ENCODE measurements at regions not wholly inside any gene's neighbourhood (a gene's known extent, or its start where the extent isn't known, plus 50 kb on each side); places are given as distances from the start of the nearest gene placed in this dataset.
A peak's percentile ranks its signal among the peaks of the same experiment; 100 is the strongest.

DNA sequence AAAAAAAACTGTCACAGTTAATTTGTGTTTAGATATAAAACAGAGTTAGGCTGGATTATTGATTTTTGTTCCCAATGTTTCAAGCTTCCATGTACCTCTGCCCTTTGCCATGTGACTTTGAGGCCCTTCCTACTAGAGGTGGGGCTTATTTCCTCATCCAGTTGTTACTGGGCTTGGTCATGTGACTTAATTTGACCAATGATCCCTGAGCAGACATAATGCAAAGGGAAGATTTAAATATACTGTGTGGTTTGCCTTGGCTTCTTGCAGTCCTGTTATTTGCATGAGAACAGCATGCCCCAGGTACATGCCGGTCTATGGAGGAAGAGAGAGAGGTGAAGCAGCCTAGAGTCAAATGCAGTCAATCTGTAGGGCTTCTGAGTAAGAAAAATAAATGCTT, 347.0 kb downstream of the MIAT start:
- H3K4me1 ChIP-seq = no peaks in the 10 kb centered on the region
- H3K36me3 ChIP-seq (replicated peaks) = no peaks in the 10 kb centered on the region
- no peaks in the 10 kb centered on the region for H3K9me3 ChIP-seq
- no peak for DNase-seq (ENCODE audit: low spot score in 2 of 2)
- H3K4me3 ChIP-seq = no peak overlapping the region
- peaks cover 5% of the 10 kb centered on the region; the same call in 1 of the 2 replicates for H3K27me3 ChIP-seq (ENCODE audit: low read depth)
- in situ Hi-C loops (cut with MboI; ENCODE audit: low sequenced_read_pairs) = no loop called here

DNA sequence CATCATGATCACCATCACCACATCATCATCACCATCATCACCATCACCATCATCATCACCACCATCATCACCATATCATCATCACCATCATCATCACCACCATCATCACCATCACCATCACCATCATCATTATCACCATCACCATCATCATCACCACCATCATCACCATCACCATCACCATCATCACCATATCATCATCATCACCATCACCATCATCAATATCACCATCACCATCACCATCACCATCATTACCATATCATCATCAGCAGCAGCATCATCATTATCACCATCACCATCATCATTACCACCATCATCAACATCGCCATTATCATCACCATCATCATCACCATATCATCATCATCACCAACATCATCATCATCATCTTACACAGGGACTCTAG, 351.1 kb downstream of the MIAT start:
- Histone ChIP-seq H3K9me3 (no peaks in the 10 kb centered on the region), H3K36me3 (replicated peaks) (no peaks in the 10 kb centered on the region), H3K4me3 (no peak overlapping the region), H3K27me3 (ENCODE audit: low read depth) (peaks cover 5% of the 10 kb centered on the region; the same call in 1 of the 2 replicates), H3K4me1 (no peaks in the 10 kb centered on the region)
- DNase-seq (ENCODE audit: low spot score in 2 of 2) = no peak
- in situ Hi-C loops (cut with MboI; ENCODE audit: low sequenced_read_pairs) = no loop called here

DNA sequence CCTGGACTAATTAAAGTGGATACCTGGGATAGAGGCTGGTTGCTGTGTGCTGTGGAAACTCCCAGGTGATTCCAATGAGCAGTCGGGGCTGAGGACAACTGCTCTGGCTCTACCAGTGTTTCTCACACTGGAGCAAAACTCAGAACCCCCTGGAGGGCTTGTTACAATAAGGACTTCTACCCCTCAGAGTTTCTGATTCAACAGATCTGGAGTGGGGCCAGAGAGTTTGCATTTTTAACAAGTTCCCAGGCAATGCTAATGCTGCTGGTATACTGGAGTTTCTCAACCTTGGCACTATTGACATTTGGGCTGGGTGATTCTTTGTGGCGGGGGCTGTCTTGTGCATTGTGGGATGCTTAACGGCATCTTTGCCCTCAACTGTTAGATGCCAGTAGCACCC, 353.7 kb downstream of the MIAT start:
- Histone ChIP-seq H3K4me3 (no peak overlapping the region), H3K9me3 (no peaks in the 10 kb centered on the region), H3K36me3 (replicated peaks) (no peaks in the 10 kb centered on the region), H3K4me1 (no peaks in the 10 kb centered on the region), H3K27me3 (ENCODE audit: low read depth) (peaks cover 3% of the 10 kb centered on the region; the same call in 1 of the 2 replicates)
- DNase-seq (ENCODE audit: low spot score in 2 of 2) = no peak
- in situ Hi-C loops (cut with MboI; ENCODE audit: low sequenced_read_pairs) = no loop called here

DNA sequence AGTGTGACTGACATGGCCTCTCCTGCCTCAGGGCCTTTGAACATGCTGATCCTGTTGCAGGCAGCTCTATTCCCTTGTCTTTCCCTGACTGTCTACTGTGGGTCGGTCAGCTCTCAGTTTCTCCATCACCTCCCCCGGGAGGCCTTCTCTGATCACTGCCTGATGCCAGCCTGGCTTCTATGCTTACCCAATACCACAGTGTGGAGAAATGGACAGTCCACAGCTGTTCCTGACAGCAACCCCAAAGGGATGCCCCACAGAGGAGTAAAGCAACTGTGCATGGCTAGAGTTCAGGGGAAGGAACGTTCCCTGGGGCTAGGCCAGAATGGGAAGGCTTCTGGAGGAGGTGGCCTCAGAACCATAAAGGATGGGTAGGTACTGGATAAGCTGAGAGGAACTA, 354.3 kb downstream of the MIAT start:
- Histone ChIP-seq H3K9me3 (no peaks in the 10 kb centered on the region), H3K27me3 (ENCODE audit: low read depth) (peaks cover 1% of the 10 kb centered on the region; the same call in 1 of the 2 replicates), H3K4me1 (no peaks in the 10 kb centered on the region), H3K36me3 (replicated peaks) (no peaks in the 10 kb centered on the region), H3K4me3 (no peak overlapping the region)
- in situ Hi-C loops (cut with MboI; ENCODE audit: low sequenced_read_pairs) = no loop called here
- DNase-seq (ENCODE audit: low spot score in 2 of 2) = no peak

DNA sequence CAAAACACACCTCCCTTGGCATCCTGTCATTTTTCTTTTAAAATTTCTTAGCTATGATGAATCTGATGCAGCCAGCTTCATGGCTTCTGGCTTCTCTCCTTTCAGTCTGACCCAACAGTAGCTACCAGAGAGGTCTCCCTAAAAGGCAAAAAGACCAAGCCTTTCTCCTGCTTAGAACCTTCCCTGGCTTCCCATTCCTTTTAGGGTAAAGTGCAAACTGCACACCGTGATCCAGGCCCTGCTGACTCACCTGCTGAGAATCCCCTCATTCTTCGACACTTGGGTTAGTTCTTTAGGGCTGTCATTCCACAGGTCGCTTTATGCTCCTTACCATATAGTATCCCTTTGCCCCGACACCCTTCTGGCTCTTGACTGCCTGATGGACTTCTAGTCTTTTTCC, 362.4 kb downstream of the MIAT start:
- H3K36me3 ChIP-seq (replicated peaks) = no peaks in the 10 kb centered on the region
- in situ Hi-C loops (cut with MboI; ENCODE audit: low sequenced_read_pairs) = no loop called here
- no peak overlapping the region for H3K4me3 ChIP-seq
- no peak for DNase-seq (ENCODE audit: low spot score in 2 of 2)
- H3K9me3 ChIP-seq = no peaks in the 10 kb centered on the region
- peaks cover 28% of the 10 kb centered on the region for H3K27me3 ChIP-seq (ENCODE audit: low read depth)
- no peaks in the 10 kb centered on the region for H3K4me1 ChIP-seq

DNA sequence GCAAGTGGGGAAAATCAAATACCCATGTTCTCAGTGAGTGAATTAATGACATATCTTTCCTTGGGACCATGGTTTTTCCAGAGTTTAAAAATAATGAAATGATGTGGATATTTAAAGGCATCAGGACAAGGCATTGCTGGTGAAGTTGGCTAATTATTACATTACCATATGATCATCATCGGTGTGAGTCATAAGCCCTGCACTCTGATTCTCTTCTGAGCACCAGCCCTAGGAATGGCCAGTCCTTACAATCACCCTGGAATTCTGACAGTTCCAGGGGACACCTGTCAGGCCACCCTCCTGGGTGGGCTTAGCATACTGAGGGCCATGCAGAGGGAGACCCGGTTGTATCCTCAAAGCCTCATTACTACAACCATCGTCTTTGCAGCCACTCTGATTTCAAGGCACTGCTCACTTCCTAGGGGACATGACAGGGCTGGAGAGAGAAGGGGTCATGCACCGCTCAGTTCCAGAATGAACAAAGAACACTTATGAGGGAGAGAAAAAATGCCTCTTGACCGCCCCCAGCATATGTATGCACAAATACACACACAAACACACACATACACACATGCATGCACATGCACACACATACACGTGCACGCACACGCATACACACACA, 365.0 kb downstream of the MIAT start:
- peaks cover 28% of the 10 kb centered on the region for H3K27me3 ChIP-seq (ENCODE audit: low read depth)
- H3K4me1 ChIP-seq = no peaks in the 10 kb centered on the region
- H3K36me3 ChIP-seq (replicated peaks) = no peaks in the 10 kb centered on the region
- no peak overlapping the region for H3K4me3 ChIP-seq
- in situ Hi-C loops (cut with MboI; ENCODE audit: low sequenced_read_pairs) = no loop called here
- no peaks in the 10 kb centered on the region for H3K9me3 ChIP-seq
- no peak for DNase-seq (ENCODE audit: low spot score in 2 of 2)

DNA sequence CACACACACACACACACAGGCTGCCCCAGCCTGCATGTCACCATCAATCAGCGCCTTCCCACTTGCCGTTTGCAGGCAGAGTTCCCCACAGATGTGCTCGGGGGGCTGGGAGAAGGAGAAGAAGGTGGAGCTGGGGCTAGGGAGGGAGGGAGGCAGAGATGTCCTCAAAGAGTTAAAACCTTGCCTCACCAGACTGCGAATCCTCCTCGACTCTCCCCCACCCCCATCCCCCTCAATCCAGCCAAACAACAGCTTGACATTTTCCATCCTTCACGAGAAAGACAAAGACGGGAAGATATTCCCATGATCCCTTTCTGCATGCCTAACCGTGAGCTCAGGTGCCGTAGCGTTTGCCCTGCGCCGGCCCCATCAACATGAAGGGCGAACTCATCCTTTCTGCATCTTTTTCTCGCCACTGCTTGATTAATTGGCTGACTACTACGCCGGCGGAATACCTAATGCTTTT, 365.5 kb downstream of the MIAT start:
- H3K27me3 ChIP-seq (ENCODE audit: low read depth) = peaks cover 28% of the 10 kb centered on the region
- in situ Hi-C loops (cut with MboI; ENCODE audit: low sequenced_read_pairs) = no loop called here
- no peak for DNase-seq (ENCODE audit: low spot score in 2 of 2)
- no peaks in the 10 kb centered on the region for H3K36me3 ChIP-seq (replicated peaks)
- H3K9me3 ChIP-seq = no peaks in the 10 kb centered on the region
- H3K4me1 ChIP-seq = no peaks in the 10 kb centered on the region
- no peak overlapping the region for H3K4me3 ChIP-seq

DNA sequence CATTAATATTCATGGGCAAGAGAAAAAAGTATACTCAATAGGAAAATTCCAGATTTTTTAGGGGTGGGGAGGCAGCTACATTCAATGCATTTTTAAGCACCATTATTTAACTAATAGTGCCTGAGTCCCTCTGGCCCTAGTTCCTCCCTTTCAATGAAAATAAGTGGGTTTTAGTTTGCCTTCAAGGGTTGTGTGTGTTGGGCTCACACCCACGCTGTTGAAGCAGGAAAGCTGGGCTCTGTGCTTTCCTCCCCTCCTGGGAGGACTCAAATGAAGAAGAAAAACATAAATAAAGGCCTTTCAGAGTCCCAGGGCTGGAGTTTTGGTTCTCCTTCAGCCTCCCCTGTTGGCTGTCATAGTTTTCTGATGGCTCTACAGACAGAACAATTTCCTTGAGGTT, 366.2 kb downstream of the MIAT start:
- Histone ChIP-seq H3K36me3 (replicated peaks) (no peaks in the 10 kb centered on the region), H3K4me1 (no peaks in the 10 kb centered on the region), H3K27me3 (ENCODE audit: low read depth) (peaks cover 28% of the 10 kb centered on the region), H3K4me3 (no peak overlapping the region), H3K9me3 (no peaks in the 10 kb centered on the region)
- in situ Hi-C loops (cut with MboI; ENCODE audit: low sequenced_read_pairs) = no loop called here
- no peak for DNase-seq (ENCODE audit: low spot score in 2 of 2)

DNA sequence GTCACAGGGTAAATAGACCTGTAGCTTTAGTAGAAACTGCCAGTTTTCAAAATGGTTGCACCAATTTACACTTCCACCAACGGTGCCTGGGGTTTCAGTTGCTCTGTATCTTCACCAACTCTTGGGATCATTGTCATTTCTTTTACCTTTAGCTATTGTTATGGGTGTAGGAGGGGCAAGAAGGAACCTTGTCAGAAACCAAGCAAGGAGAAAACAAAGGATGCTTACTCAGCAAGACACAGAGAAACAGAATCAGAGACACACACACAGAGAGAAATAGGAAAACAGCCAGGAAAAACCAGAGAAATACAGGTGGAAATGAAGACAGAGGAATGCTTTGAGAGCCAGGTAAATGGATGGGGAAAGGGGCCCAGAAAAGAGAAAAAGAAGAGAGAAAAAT, 367.6 kb downstream of the MIAT start:
- DNase-seq (ENCODE audit: low spot score in 2 of 2) = no peak
- in situ Hi-C loops (cut with MboI; ENCODE audit: low sequenced_read_pairs) = no loop called here
- Histone ChIP-seq H3K9me3 (no peaks in the 10 kb centered on the region), H3K36me3 (replicated peaks) (no peaks in the 10 kb centered on the region), H3K4me1 (no peaks in the 10 kb centered on the region), H3K27me3 (ENCODE audit: low read depth) (peaks cover 28% of the 10 kb centered on the region), H3K4me3 (no peak overlapping the region)

DNA sequence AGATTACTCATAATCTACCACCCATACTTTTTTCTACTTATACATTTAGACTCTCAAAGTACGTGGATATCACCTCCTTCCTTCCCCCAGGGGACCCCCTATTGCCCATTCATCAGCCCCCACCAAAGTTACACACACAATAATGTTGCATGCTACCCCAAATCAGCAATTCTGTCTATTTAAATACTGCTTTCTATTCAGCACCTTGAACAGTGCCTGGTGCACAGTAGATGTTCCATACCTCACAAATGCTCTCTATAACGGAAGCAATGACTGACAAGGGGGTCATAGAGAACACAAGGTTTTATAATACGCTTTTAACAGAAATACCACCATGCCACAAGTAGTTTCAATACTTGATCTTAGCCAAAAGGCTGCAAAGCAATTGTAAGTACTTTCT, 370.7 kb downstream of the MIAT start:
- H3K27me3 ChIP-seq (ENCODE audit: low read depth) = peaks cover 11% of the 10 kb centered on the region
- in situ Hi-C loops (cut with MboI; ENCODE audit: low sequenced_read_pairs) = no loop called here
- H3K9me3 ChIP-seq = no peaks in the 10 kb centered on the region
- H3K36me3 ChIP-seq (replicated peaks) = no peaks in the 10 kb centered on the region
- H3K4me1 ChIP-seq = no peaks in the 10 kb centered on the region
- no peak for DNase-seq (ENCODE audit: low spot score in 2 of 2)
- no peak overlapping the region for H3K4me3 ChIP-seq

DNA sequence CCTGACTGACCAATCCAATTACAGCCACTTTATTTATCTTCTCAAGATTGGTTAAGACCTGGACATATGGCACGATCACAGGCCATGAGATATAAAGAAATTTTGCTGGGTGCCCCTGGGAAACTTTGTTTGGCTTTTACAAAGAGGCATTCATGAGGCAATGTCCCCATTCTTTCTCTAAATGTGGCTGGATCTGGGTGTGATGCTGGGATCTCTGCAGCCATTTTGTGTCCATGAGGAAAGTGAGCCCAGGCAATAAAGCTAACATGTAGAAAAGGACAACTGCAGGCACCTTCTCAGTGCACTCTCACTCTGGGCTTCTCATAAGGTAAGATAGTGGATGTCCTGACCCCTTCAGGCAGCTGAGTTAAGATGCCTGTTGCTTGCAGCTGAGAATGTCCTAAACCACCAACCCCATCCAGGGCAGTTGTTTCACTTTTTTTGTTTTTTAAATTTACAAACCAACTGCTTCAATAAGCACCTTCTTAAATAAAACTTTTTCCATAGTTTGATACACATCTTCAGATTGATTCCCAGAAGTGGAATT, 372.3 kb downstream of the MIAT start:
- peaks cover 1% of the 10 kb centered on the region for H3K27me3 ChIP-seq (ENCODE audit: low read depth)
- in situ Hi-C loops (cut with MboI; ENCODE audit: low sequenced_read_pairs) = no loop called here
- H3K4me1 ChIP-seq = no peaks in the 10 kb centered on the region
- H3K4me3 ChIP-seq = no peak overlapping the region
- DNase-seq (ENCODE audit: low spot score in 2 of 2) = no peak
- H3K9me3 ChIP-seq = no peaks in the 10 kb centered on the region
- H3K36me3 ChIP-seq (replicated peaks) = no peaks in the 10 kb centered on the region

DNA sequence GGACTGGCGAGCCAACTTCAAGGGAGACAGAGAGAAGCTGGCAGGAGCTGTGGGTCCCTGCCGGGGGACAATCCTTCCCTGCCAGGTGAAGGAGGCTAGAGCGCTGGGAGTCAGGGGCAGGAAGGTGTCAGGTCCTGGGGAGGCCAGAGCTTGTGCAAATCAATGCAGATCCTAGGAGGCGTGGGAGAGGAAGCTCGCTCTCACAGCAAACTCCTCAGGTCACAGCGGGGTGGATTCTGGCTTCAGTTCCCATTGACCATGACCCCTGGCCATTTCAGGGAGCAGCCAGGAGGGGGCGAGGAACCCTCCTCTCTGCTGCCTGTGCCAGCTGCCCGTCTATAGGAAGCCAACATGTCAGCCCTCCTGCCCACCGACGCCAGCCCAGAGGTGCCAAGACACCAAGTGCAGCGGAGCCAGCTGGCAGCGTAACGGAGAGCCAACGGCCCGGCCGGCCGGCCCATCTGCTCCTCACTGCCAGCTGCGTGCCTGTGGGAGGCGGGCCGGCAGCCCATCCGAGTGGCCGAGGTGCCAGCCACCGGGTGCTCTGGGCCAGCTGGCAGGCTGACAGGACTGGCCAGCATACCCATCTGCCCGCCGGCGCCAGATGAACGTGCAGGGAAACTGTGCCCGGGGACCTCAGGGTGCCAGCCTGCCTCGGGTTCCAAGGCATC, 374.8 kb downstream of the MIAT start:
- in situ Hi-C loops (cut with MboI; ENCODE audit: low sequenced_read_pairs) = no loop called here
- no peak overlapping the region for H3K4me3 ChIP-seq
- H3K4me1 ChIP-seq = no peaks in the 10 kb centered on the region
- peak in 1 of 2 experiments; percentile 12 for DNase-seq (ENCODE audit: low spot score in 2 of 2)
- H3K9me3 ChIP-seq = no peaks in the 10 kb centered on the region
- H3K27me3 ChIP-seq (ENCODE audit: low read depth) = no peaks in the 10 kb centered on the region
- H3K36me3 ChIP-seq (replicated peaks) = no peaks in the 10 kb centered on the region

DNA sequence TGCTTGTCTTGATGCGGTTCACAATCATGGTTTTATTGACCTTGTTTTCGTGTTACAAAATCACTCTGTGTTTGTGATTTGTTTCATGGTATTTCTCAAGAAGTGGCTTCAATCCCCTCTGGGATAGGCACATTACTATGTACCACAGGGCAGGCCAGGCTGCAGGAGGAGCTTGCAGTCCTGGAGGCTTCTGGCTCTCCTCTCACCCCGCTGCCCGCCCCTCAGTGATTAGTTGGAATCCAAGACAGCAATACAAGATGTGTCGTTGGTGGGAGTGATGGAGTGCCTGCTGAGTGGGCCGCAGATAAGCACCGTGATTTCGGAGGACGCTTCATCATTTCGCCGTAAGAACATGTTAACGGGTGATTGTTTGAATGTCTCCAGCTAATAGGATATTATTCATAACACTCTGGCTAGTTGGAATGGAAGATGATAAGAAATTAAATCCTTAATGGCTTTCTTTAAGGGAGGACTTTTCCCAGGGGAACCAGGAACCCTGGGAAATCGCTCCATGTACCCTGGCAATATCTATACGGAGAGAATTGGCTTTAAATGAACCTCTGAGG, 384.4 kb downstream of the MIAT start:
- Histone ChIP-seq H3K27me3 (ENCODE audit: low read depth) (peaks cover 24% of the 10 kb centered on the region), H3K4me3 (no peak overlapping the region), H3K9me3 (no peaks in the 10 kb centered on the region), H3K4me1 (no peaks in the 10 kb centered on the region), H3K36me3 (replicated peaks) (no peaks in the 10 kb centered on the region)
- DNase-seq (ENCODE audit: low spot score in 2 of 2) = no peak
- in situ Hi-C loops (cut with MboI; ENCODE audit: low sequenced_read_pairs) = no loop called here

DNA sequence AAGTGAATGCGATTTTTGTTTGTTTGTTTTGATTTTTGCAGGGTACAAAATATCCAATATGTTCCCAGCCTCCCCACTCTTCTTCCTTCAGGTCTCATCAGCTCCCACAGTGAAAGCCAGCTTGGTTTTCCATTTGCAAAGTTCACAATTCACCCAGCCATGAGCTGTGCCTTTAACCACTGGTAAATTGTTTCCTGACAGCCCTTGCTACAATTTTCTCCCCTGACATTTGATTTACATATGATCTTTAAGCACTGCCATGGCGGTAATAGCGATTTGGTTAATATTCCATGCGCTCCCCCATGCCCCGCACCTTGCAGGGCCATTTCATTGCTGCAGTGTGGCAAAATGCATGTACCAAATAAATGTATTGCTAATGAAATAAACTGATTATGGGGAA, 385.9 kb downstream of the MIAT start:
- DNase-seq (ENCODE audit: low spot score in 2 of 2) = no peak
- H3K4me1 ChIP-seq = no peaks in the 10 kb centered on the region
- H3K36me3 ChIP-seq (replicated peaks) = no peaks in the 10 kb centered on the region
- no peak overlapping the region for H3K4me3 ChIP-seq
- in situ Hi-C loops (cut with MboI; ENCODE audit: low sequenced_read_pairs) = no loop called here
- H3K27me3 ChIP-seq (ENCODE audit: low read depth) = peaks cover 24% of the 10 kb centered on the region
- H3K9me3 ChIP-seq = no peaks in the 10 kb centered on the region
